GM19452 (cell line): ENCODE measurements at regions not wholly inside any gene's neighbourhood (a gene's known extent, or its start where the extent isn't known, plus 50 kb on each side); places are given as distances from the start of the nearest gene placed in this dataset.
"Not testable (repeated sequence)": the region's sequence is repeated elsewhere in the genome, so short reads cannot be mapped to it uniquely, and the experiment has no call there.

Experiments
- ATAC-seq: cut with Tn5 transposase; IDR thresholded peaks from one replicate; pipeline ENCODE4 v1.9.1; 2021; ENCODE audit not compliant: unreplicated experiment

GRCh38 chr2:40680547-40680946, 228.7 kb upstream of the SLC8A1 start:
- ATAC-seq = peak; percentile 72

GRCh38 chr2:40690036-40690435, 238.1 kb upstream of the SLC8A1 start:
- ATAC-seq = no peak

GRCh38 chr2:40690525-40690924, 238.6 kb upstream of the SLC8A1 start:
- ATAC-seq = no peak

GRCh38 chr2:40700231-40700954, 248.5 kb upstream of the SLC8A1 start:
- no peak for ATAC-seq

- not testable (repeated sequence) for ATAC-seq
Measured at GRCh38 chr2:40712197-40712894, 260.5 kb upstream of the SLC8A1 start.

GRCh38 chr2:40716879-40717278, 265.0 kb upstream of the SLC8A1 start:
- ATAC-seq = no peak

- no peak for ATAC-seq
Measured at GRCh38 chr2:40719414-40719813, 267.5 kb upstream of the SLC8A1 start.

GRCh38 chr2:40721595-40721994, 269.7 kb upstream of the SLC8A1 start:
- no peak for ATAC-seq

GRCh38 chr2:40723194-40723593, 271.3 kb upstream of the SLC8A1 start:
- no peak for ATAC-seq

GRCh38 chr2:40725040-40725439, 273.1 kb upstream of the SLC8A1 start:
- ATAC-seq = no peak

- no peak for ATAC-seq
Measured at GRCh38 chr2:40725950-40726349, 274.1 kb upstream of the SLC8A1 start.

GRCh38 chr2:40734797-40735196, 282.9 kb upstream of the SLC8A1 start:
- no peak for ATAC-seq

- ATAC-seq = no peak
Measured at GRCh38 chr2:40737180-40737579, 285.3 kb upstream of the SLC8A1 start.

GRCh38 chr2:40740419-40740818, 288.5 kb upstream of the SLC8A1 start:
- no peak for ATAC-seq

GRCh38 chr2:40741532-40741931, 289.6 kb upstream of the SLC8A1 start:
- no peak for ATAC-seq

- ATAC-seq = no peak
Measured at GRCh38 chr2:40746191-40746590, 294.3 kb upstream of the SLC8A1 start.

- ATAC-seq = no peak
Measured at GRCh38 chr2:40751981-40752380, 300.1 kb upstream of the SLC8A1 start.

- no peak for ATAC-seq
Measured at GRCh38 chr2:40752796-40753195, 300.9 kb upstream of the SLC8A1 start.

GRCh38 chr2:40754912-40755311, 303.0 kb upstream of the SLC8A1 start:
- ATAC-seq = no peak

GRCh38 chr2:40758401-40759155, 306.7 kb upstream of the SLC8A1 start:
- no peak for ATAC-seq

- ATAC-seq = peak; percentile 69
Measured at GRCh38 chr2:40760071-40760666, 308.3 kb upstream of the SLC8A1 start.
